ENCODE measurements at regions not wholly inside any gene's neighbourhood (a gene's known extent, or its start where the extent isn't known, plus 50 kb on each side); places are given as distances from the start of the nearest gene placed in this dataset.

GRCh38 chr16:51949282-51949681 is 597.7 kb downstream of the TOX3 start (continued):
- TF ChIP-seq ZBTB43 (CRISPR knock-in tag; conservative IDR thresholded peaks at IDR 0.05), result no peak
- TF ChIP-seq SOX13 (IDR thresholded peaks at IDR 0.05), result no peak
- no peak for TF ChIP-seq SOX13 (CRISPR knock-in tag; conservative IDR thresholded peaks at IDR 0.05 in 1 of 2, IDR thresholded peaks at IDR 0.05 in 1 of 2)
- TF ChIP-seq CCDC6 (CRISPR knock-in tag; IDR thresholded peaks at IDR 0.05), result no peak
- TF ChIP-seq ISL2 (CRISPR knock-in tag; IDR thresholded peaks at IDR 0.05), result no peak
- TF ChIP-seq ZNF703 (CRISPR knock-in tag; IDR thresholded peaks at IDR 0.05; ENCODE audit: borderline replicate concordance), result no peak
- TF ChIP-seq SIX4 (CRISPR knock-in tag; IDR thresholded peaks at IDR 0.05), result no peak
- TF ChIP-seq ZNF788 (CRISPR knock-in tag; IDR thresholded peaks at IDR 0.05; ENCODE audit: borderline replicate concordance), result no peak
- TF ChIP-seq SNAPC4 (CRISPR knock-in tag; IDR thresholded peaks at IDR 0.05), result no peak
- TF ChIP-seq RAD21 (CRISPR knock-in tag; IDR thresholded peaks at IDR 0.05), result no peak
- no peak for TF ChIP-seq ZSCAN21 (CRISPR knock-in tag; IDR thresholded peaks at IDR 0.05; ENCODE audit: borderline replicate concordance)
